OCI-LY1 (cell line): ENCODE measurements at regions not wholly inside any gene's neighbourhood (a gene's known extent, or its start where the extent isn't known, plus 50 kb on each side); places are given as distances from the start of the nearest gene placed in this dataset.

Experiments
- H2AFZ ChIP-seq: fragments of 200-600 bp; sonication (generic), shearing (Covaris generic); 2 replicates; pipeline ENCODE4 v1.6.0; 2014; ENCODE audit warnings: antibody characterized with exemption, mild to moderate bottlenecking, low read length
- H3F3A ChIP-seq: fragments of 200-600 bp; sonication (generic), shearing (Covaris generic); 2 replicates; pipeline ENCODE4 v1.6.0; 2014; ENCODE audit warnings: mild to moderate bottlenecking, antibody characterized with exemption, low read length, moderate library complexity; ENCODE audit not compliant: insufficient read depth
- H3K27ac ChIP-seq: fragments of 200-600 bp; sonication (generic); 2 replicates; pipeline ENCODE4 v1.5.1; 2014; ENCODE audit warnings: low read length, mixed run types, mild to moderate bottlenecking, low read depth; ENCODE audit not compliant: poor library complexity, severe bottlenecking
- H3K27me3 ChIP-seq: fragments of 200-600 bp; sonication (generic); 2 replicates; pipeline ENCODE4 v1.6.0; 2014; ENCODE audit warnings: antibody characterized with exemption, mild to moderate bottlenecking, low read length, moderate library complexity; ENCODE audit not compliant: insufficient read depth
- H3K36me3 ChIP-seq: fragments of 200-600 bp; sonication (generic); 2 replicates; pipeline ENCODE4 v1.6.1; 2014; ENCODE audit warnings: mild to moderate bottlenecking, antibody characterized with exemption, low read length, moderate library complexity, mixed read lengths; ENCODE audit not compliant: insufficient read depth
- H3K4me1 ChIP-seq: fragments of 200-600 bp; sonication (generic); 2 replicates; pipeline ENCODE4 v1.5.1; 2014; ENCODE audit warnings: mild to moderate bottlenecking, low read length, moderate library complexity; ENCODE audit not compliant: insufficient read depth, severe bottlenecking
- H3K4me2 ChIP-seq: fragments of 200-600 bp; sonication (generic), shearing (Covaris generic); 2 replicates; pipeline ENCODE4 v1.6.1; 2014; ENCODE audit warnings: low read length
- H3K4me3 ChIP-seq: fragments of 200-600 bp; sonication (generic); 2 replicates; pipeline ENCODE4 v1.5.1; 2014; ENCODE audit warnings: low read length, low read depth, mild to moderate bottlenecking, mixed read lengths; ENCODE audit not compliant: poor library complexity, severe bottlenecking
- H3K79me2 ChIP-seq: fragments of 200-600 bp; shearing (Covaris generic); 2 replicates; pipeline ENCODE4 v1.6.1; 2016; ENCODE audit warnings: mixed run types, low read length, mixed read lengths; ENCODE audit not compliant: insufficient read depth
- H3K9ac ChIP-seq: fragments of 200-600 bp; sonication (generic), shearing (Covaris generic); 2 replicates; pipeline ENCODE4 v1.6.1; 2014; ENCODE audit warnings: mild to moderate bottlenecking, low read length, mixed read lengths
- H3K9me2 ChIP-seq: fragments of 200-600 bp; sonication (generic), shearing (Covaris generic); 2 replicates; pipeline ENCODE4 v1.6.1; 2014; ENCODE audit warnings: low read depth, mild to moderate bottlenecking, low read length, mixed read lengths
- H3K9me3 ChIP-seq: fragments of 200-600 bp; shearing (Covaris generic); 2 replicates; pipeline ENCODE4 v1.6.1; 2014; ENCODE audit warnings: low read length, mixed read lengths
- H4K20me1 ChIP-seq: fragments of 200-600 bp; sonication (generic), shearing (Covaris generic); 2 replicates; pipeline ENCODE4 v1.6.0; 2016; ENCODE audit warnings: mild to moderate bottlenecking, low read length; ENCODE audit not compliant: insufficient read depth
- EZH2 ChIP-seq: fragments of 200-600 bp; sonication (generic), shearing (Covaris generic); IDR thresholded peaks from 2 replicates; pipeline ENCODE4 v1.8.0; 2017; ENCODE audit warnings: borderline replicate concordance, mixed run types, mild to moderate bottlenecking, antibody characterized with exemption, low read length, moderate library complexity, mixed read lengths
- TF ChIP-seq, protein P1 (sequence below): fragments of 200-600 bp; sonication (generic), shearing (Covaris generic); IDR thresholded peaks from 2 replicates; pipeline ENCODE4 v1.5.1; 2017; ENCODE audit warnings: mild to moderate bottlenecking, antibody characterized with exemption, low read length, moderate library complexity, mixed read lengths

DNA sequence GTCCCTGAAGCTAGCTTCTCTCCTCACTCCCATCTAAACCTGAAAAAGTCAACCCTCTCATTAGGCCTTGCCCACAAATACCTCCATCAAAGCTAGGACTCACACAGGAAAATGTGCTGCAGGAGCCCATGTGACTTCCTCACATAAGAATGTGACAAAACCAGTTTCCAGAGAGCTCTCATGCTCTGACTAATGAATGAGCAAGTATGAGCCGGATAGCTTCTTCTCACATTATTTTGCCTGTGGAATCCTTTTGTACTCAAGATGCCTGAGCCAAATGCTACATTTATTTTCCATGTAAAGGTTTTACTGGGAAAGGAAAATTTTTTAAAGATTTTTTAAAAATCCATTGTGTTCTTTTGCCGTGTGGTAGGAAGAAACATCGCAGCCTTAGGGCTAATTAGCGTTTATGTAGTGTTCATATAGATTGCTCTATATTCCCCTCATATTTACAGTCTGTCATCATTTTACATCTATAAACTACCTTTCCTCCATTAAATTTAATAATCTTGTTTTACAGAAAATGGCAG is 68.6 kb upstream of the CCN6 start:
- Histone ChIP-seq H3F3A (no peaks in the 10 kb centered on the region), H4K20me1 (no peaks in the 10 kb centered on the region), H3K9ac (no peak overlapping the region), H3K4me3 (no peak overlapping the region), H2AFZ (no peak overlapping the region), H3K27me3 (no peaks in the 10 kb centered on the region), H3K9me3 (no peaks in the 10 kb centered on the region), H3K79me2 (no peaks in the 10 kb centered on the region), H3K9me2 (no peaks in the 10 kb centered on the region), H3K36me3 (no peaks in the 10 kb centered on the region), H3K27ac (no peak overlapping the region), H3K4me2 (no peak overlapping the region), H3K4me1 (no peaks in the 10 kb centered on the region)
- TF ChIP-seq, protein P1, sequence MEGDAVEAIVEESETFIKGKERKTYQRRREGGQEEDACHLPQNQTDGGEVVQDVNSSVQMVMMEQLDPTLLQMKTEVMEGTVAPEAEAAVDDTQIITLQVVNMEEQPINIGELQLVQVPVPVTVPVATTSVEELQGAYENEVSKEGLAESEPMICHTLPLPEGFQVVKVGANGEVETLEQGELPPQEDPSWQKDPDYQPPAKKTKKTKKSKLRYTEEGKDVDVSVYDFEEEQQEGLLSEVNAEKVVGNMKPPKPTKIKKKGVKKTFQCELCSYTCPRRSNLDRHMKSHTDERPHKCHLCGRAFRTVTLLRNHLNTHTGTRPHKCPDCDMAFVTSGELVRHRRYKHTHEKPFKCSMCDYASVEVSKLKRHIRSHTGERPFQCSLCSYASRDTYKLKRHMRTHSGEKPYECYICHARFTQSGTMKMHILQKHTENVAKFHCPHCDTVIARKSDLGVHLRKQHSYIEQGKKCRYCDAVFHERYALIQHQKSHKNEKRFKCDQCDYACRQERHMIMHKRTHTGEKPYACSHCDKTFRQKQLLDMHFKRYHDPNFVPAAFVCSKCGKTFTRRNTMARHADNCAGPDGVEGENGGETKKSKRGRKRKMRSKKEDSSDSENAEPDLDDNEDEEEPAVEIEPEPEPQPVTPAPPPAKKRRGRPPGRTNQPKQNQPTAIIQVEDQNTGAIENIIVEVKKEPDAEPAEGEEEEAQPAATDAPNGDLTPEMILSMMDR: no peak
- no peak for TF ChIP-seq EZH2

DNA sequence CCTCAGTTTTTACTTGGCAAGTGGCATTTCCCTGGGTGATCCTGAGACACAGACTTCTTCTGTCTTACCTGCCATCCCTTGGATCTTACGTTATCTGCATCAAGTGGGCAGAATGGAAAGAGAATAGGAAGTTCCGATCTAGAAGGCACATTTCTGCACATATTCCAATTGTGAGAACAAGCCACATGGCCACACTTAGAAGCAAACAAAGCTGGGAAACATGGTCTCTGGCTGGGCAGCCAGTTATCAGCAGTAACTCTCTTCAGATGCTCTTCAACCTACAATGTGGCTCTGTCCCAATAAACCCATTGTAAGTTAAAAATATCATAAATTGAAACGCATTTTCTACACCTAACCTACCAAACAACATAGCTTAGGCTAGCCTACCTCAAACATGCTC is 67.3 kb upstream of the CCN6 start:
- Histone ChIP-seq H3K4me3 (no peak overlapping the region), H3K9me2 (no peaks in the 10 kb centered on the region), H3F3A (no peaks in the 10 kb centered on the region), H4K20me1 (no peaks in the 10 kb centered on the region), H3K27me3 (no peaks in the 10 kb centered on the region), H3K36me3 (no peaks in the 10 kb centered on the region), H3K79me2 (no peaks in the 10 kb centered on the region), H3K4me1 (no peaks in the 10 kb centered on the region), H3K9ac (no peak overlapping the region), H3K9me3 (no peaks in the 10 kb centered on the region), H3K27ac (no peak overlapping the region), H3K4me2 (no peak overlapping the region), H2AFZ (no peak overlapping the region)
- TF ChIP-seq, protein P1: no peak
- TF ChIP-seq EZH2: no peak

DNA sequence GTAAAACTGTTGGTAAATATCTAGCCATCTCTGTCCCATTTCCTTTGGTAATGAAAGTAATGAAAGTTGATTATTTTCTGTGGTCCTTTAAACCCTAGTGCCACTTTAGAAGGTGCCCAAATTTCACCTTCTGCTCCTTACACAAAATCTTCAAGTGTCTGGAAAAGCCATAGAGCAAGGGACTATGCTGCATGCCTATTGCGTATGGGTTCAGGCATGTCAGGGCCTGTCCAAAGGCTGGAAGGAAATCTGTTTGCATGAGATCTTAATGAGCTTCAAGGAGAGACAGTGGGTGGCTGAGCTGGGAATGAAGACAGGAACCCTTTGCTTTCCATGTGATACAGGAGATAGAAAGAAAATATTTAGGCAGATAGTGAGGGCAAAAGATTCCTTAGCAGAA is 66.6 kb upstream of the CCN6 start:
- Histone ChIP-seq H3K9ac (no peak overlapping the region), H3K4me1 (no peaks in the 10 kb centered on the region), H3K79me2 (no peaks in the 10 kb centered on the region), H3K9me2 (no peaks in the 10 kb centered on the region), H3K4me2 (no peak overlapping the region), H3K9me3 (no peaks in the 10 kb centered on the region), H4K20me1 (no peaks in the 10 kb centered on the region), H3K27ac (no peak overlapping the region), H3K36me3 (no peaks in the 10 kb centered on the region), H3K27me3 (no peaks in the 10 kb centered on the region), H3F3A (no peaks in the 10 kb centered on the region), H2AFZ (no peak overlapping the region), H3K4me3 (no peak overlapping the region)
- TF ChIP-seq EZH2: no peak
- TF ChIP-seq, protein P1: no peak
